ENCODE measurements at regions not wholly inside any gene's neighbourhood (a gene's known extent, or its start where the extent isn't known, plus 50 kb on each side); places are given as distances from the start of the nearest gene placed in this dataset.

- no peak for TF ChIP-seq CTCF (IDR thresholded peaks at IDR 0.05)
- no peak for TF ChIP-seq POLR2A (IDR thresholded peaks at IDR 0.05)
Observed at GRCh38 chr3:168730073-168730472, 634.3 kb upstream of the GOLIM4 start.

Data from suprapubic skin (tissue), 3 donors.